BE2C (cell line): ENCODE measurements at regions not wholly inside any gene's neighbourhood (a gene's known extent, or its start where the extent isn't known, plus 50 kb on each side); places are given as distances from the start of the nearest gene placed in this dataset.

ENCODE experiments used
- DNase-seq: peaks from one replicate; pipeline ENCODE4 v3.0.0-alpha.2; 2020
- H3K27me3 ChIP-seq: fragments of 250-450 bp; sonication (Bioruptor Pico); 2 replicates; pipeline ENCODE4 v1.5.1; 2020; ENCODE audit warnings: mild to moderate bottlenecking
- H3K36me3 ChIP-seq: fragments of 250-450 bp; sonication (Bioruptor Pico); 2 replicates; pipeline ENCODE4 v1.5.1; 2020; ENCODE audit warnings: mild to moderate bottlenecking
- H3K4me1 ChIP-seq: fragments of 250-450 bp; sonication (Bioruptor Pico); 2 replicates; pipeline ENCODE4 v1.5.1; 2020
- H3K4me3 ChIP-seq: 2 replicates; pipeline ENCODE4 v1.5.1; 2011; ENCODE audit warnings: low read depth, low read length
- H3K9me3 ChIP-seq: fragments of 250-450 bp; sonication (Bioruptor Pico); 2 replicates; pipeline ENCODE4 v1.5.1; 2020
- TF ChIP-seq, protein P1 (sequence below): IDR thresholded peaks from 2 replicates; pipeline ENCODE4 v1.5.1; 2012; ENCODE audit warnings: mild to moderate bottlenecking, low read depth, low read length

DNA sequence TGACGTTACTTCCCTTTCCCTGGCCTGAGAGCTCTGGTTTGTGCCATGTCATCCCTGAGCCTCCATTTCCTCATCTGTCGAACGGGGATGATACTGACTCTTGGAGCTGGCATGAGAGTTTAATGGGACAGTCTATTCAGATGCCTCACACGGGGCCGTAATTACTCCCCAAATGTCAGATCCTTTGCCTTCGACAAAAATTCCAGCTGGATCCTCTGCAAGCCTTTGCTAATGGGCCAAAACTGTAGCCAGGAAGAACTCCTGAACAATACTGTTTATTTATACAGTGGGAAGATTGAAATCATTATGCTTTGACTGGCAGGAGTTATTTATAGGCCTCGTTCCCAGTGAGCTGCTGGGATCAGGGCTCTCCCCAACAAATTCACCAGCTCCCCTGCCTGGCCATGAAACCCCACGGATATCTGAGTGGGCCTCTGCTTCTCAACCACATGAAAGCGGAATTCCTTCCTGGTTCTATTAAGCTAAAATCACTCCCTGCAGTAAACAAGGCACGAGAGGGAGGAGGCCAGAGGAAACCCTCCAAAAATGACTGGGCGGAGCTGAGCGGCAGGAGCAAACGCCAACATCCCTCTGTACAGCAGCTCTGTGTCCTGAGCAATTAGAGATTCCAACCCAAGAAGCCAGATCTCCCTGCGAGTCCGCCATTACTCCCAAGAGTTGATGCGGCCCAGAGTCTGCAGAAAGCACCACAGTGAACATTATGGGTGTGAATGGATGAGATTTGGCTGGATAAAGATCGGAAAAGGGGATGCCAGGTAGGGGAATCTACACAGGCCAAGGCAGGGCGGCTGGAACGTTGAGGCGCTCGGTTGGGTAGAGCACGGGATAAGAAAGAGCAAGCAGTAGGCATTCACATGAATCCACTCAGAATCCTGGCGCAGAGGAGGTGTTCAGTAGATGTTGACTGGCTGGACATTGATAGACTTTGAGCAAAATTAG lies 326.1 kb downstream of the BCL11B start:
- H3K36me3 ChIP-seq: no peaks in the 10 kb centered on the region
- no peaks in the 10 kb centered on the region for H3K4me1 ChIP-seq
- no peak for DNase-seq
- H3K27me3 ChIP-seq: no peaks in the 10 kb centered on the region
- H3K4me3 ChIP-seq: no peak overlapping the region
- TF ChIP-seq, protein P1, sequence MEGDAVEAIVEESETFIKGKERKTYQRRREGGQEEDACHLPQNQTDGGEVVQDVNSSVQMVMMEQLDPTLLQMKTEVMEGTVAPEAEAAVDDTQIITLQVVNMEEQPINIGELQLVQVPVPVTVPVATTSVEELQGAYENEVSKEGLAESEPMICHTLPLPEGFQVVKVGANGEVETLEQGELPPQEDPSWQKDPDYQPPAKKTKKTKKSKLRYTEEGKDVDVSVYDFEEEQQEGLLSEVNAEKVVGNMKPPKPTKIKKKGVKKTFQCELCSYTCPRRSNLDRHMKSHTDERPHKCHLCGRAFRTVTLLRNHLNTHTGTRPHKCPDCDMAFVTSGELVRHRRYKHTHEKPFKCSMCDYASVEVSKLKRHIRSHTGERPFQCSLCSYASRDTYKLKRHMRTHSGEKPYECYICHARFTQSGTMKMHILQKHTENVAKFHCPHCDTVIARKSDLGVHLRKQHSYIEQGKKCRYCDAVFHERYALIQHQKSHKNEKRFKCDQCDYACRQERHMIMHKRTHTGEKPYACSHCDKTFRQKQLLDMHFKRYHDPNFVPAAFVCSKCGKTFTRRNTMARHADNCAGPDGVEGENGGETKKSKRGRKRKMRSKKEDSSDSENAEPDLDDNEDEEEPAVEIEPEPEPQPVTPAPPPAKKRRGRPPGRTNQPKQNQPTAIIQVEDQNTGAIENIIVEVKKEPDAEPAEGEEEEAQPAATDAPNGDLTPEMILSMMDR: no peak
- H3K9me3 ChIP-seq: no peaks in the 10 kb centered on the region

DNA sequence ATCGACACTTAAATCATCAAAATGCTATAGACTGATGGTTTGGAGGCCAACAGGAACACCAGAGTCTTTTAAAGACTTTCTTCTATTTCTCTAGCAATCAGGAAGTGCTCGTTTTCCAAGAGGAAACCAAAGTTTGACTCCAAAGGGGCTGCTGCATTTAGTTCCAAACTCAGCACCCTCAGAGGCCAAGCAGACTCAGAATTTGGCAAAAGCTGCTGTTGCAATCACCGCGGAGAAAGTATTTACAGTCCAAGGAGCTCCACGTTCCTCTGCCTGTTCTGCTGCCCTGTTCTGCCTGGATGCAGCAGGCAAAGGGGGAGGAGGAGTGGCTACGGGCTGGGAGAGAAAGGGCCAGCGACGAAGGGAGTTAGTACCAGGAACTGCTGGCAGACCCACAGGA lies 325.1 kb downstream of the BCL11B start:
- Histone ChIP-seq H3K27me3 (no peaks in the 10 kb centered on the region), H3K36me3 (no peaks in the 10 kb centered on the region), H3K4me1 (no peaks in the 10 kb centered on the region), H3K9me3 (no peaks in the 10 kb centered on the region), H3K4me3 (no peak overlapping the region)
- DNase-seq: no peak
- TF ChIP-seq, protein P1: no peak

DNA sequence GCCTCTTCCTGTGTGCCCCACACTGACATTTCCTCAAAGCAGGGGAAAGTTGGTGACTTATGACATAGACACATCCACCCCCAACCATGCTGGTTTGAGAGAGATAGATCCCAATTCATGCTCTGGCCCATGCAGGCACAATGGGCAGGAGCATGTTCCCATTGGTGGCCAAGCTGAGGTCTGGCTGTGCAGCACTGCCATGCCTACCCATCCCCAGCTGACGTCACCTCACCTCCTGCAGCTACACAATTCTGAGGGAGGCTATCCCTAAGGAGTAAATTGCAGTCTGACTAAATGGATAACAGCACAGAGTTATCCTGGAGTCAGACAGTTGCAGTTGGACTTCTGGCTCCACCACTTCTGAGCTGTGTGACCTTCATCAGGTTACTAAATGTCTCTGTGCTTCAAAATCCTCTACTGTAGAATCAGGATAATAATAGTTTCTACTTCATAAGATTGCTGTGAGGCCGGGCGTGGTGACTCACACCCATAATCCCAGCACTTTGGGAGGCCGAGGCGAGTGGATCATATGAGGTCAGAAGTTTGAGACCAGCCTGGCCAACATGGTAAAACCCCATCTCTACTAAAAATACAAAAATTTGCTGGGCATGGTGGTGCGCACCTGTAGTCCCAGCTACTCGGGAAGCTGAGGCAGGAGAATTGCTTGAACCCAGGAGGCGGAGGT lies 323.9 kb downstream of the BCL11B start:
- Histone ChIP-seq H3K27me3 (no peaks in the 10 kb centered on the region), H3K4me1 (no peaks in the 10 kb centered on the region), H3K9me3 (no peaks in the 10 kb centered on the region), H3K4me3 (no peak overlapping the region), H3K36me3 (no peaks in the 10 kb centered on the region)
- TF ChIP-seq, protein P1: no peak
- no peak for DNase-seq

DNA sequence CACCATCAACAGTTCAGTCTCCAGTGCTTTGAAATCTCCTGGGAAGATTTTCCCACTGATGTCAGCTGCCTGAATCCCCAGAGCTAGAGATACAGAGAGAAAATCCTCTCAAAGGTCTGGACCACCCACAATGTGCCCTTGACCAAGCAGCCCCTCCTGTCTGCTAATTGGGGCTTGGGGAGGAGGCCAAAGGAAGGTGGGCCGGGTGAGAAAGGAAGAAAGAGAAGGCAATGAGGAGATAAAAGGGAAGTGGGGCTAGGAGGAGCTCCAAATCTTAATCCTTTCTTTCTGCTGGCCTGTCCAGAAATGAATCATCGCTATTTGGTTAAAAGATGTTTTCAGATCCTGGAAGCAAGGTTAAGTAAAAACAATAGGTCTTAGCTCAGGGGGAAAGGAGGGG lies 322.9 kb downstream of the BCL11B start:
- no peak for DNase-seq
- TF ChIP-seq, protein P1: no peak
- Histone ChIP-seq H3K27me3 (no peaks in the 10 kb centered on the region), H3K9me3 (no peaks in the 10 kb centered on the region), H3K4me3 (no peak overlapping the region), H3K4me1 (no peaks in the 10 kb centered on the region), H3K36me3 (no peaks in the 10 kb centered on the region)

DNA sequence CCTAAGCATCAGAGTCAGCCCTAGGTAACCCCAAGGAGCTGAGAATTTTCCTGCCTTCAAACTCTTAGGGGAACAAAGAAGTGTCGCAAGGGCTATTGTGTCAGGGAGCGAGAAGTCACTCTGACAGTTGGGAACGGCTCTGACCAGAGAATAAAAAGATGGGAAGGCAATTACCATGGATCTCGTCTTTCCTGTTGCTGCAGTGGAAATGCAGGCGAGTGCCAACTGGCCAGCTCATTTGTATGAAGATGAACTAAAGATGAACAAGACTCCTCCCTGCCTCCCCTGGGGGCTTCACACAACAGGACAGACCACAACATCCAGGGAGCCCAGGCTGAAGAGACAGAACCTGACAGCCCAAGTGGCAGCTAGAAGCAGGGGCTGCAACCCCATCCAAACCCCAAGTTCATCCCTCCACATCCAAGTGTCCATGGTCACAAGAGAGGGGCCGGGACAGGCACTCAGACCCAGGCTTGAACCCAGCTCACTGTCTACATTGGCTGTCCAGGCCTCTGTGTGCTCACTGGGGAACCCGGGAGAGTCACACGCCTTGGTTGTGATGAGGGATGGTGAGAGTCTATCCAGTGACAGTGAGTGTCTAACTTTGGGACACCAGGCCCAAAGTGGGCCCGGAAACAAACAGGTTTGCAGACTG lies 322.4 kb downstream of the BCL11B start:
- no peaks in the 10 kb centered on the region for H3K9me3 ChIP-seq
- no peaks in the 10 kb centered on the region for H3K4me1 ChIP-seq
- no peak overlapping the region for H3K4me3 ChIP-seq
- H3K36me3 ChIP-seq: no peaks in the 10 kb centered on the region
- TF ChIP-seq, protein P1: no peak
- DNase-seq: no peak
- no peaks in the 10 kb centered on the region for H3K27me3 ChIP-seq
